HFF-Myc (cell line): ENCODE measurements at regions not wholly inside any gene's neighbourhood (a gene's known extent, or its start where the extent isn't known, plus 50 kb on each side); places are given as distances from the start of the nearest gene placed in this dataset.

ENCODE experiments used
- DNase-seq: peaks from one replicate; pipeline ENCODE4 v3.0.0-alpha.2; 2011; ENCODE audit warnings: low read depth; ENCODE audit errors: extremely low read depth
- H3K4me3 ChIP-seq: replicated peaks from 2 replicates; pipeline ENCODE4 v1.5.1; 2011; ENCODE audit warnings: low read depth, mild to moderate bottlenecking, control low read depth, low read length
- TF ChIP-seq, protein P1 (sequence below): IDR thresholded peaks from 2 replicates; pipeline ENCODE4 v1.5.1; 2012; ENCODE audit warnings: mild to moderate bottlenecking, low read depth, low read length, control low read depth; ENCODE audit errors: missing control alignments

DNA sequence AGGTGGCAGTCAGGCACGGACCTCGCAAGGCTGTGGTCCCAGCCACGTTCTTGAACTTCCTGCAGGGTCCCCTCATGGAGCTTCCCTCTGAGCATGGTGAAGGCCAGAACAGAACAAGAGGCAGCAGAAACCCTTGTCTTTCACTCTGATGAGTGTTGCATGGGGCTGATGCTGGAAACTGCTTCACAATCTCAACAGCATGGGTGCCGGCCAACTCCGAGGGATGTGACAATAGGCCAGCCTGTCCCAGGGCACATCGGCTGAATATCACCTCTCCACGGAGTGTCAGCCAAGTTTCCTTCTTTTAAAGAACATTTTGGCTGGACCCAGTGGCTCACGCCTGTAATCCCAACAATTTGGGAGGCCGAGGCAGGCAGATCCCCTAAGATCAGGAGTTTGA lies 173.9 kb downstream of the FOXO1 start:
- H3K4me3 ChIP-seq, result no peak overlapping the region
- DNase-seq, result no peak
- TF ChIP-seq, protein P1, sequence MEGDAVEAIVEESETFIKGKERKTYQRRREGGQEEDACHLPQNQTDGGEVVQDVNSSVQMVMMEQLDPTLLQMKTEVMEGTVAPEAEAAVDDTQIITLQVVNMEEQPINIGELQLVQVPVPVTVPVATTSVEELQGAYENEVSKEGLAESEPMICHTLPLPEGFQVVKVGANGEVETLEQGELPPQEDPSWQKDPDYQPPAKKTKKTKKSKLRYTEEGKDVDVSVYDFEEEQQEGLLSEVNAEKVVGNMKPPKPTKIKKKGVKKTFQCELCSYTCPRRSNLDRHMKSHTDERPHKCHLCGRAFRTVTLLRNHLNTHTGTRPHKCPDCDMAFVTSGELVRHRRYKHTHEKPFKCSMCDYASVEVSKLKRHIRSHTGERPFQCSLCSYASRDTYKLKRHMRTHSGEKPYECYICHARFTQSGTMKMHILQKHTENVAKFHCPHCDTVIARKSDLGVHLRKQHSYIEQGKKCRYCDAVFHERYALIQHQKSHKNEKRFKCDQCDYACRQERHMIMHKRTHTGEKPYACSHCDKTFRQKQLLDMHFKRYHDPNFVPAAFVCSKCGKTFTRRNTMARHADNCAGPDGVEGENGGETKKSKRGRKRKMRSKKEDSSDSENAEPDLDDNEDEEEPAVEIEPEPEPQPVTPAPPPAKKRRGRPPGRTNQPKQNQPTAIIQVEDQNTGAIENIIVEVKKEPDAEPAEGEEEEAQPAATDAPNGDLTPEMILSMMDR, result no peak

DNA sequence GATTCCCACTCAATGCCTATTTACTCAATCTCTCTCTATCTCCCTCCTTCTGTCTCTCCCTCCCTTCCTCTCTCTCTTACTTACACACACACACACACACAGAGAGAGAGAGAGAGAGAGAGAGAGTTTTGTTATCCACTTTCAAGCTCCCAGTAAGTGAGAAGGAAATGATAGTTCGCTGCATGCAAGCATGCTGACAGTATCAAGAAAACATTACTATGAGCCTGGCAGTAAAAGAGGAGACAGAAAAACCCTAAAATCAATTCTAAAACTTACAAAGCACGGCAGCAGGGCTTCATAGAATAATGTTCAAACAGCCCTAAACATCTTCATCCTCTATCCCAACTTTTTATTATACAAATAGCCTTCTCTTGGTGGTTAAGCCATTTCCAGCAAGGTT lies 171.9 kb downstream of the FOXO1 start:
- TF ChIP-seq, protein P1, result no peak
- no peak overlapping the region for H3K4me3 ChIP-seq
- DNase-seq, result no peak

DNA sequence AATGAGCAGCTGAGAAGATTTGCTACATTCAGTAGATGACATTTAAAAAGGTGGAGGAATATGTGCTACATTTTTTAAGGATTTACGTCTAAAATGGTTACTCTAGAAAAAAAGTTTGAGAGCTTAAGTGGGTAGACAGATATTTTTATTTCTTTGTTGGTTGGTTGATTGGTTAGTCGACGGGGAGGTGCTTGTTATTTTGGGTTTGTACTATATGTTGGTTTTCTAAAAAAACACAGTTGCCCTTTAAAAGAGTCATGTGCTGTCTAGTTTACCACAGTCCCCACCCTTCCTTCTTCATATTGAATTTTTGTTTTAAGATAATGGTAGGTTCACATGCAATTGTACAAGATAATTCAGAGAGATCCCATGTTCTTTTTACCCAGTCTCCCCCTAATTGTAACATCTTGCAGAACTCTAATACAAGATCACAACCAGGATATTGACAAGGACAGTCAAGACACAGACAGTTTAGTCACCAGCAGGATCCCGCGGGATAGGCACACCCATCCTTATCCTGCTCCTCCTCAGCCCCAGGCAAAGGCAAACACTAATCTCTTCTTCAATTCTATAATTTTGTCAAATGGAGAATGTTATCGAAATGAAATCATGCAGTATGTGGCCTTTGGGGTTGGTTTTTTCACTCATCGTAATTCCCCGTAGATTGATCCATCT lies 171.4 kb downstream of the FOXO1 start:
- no peak for DNase-seq
- TF ChIP-seq, protein P1, result no peak
- no peak overlapping the region for H3K4me3 ChIP-seq

DNA sequence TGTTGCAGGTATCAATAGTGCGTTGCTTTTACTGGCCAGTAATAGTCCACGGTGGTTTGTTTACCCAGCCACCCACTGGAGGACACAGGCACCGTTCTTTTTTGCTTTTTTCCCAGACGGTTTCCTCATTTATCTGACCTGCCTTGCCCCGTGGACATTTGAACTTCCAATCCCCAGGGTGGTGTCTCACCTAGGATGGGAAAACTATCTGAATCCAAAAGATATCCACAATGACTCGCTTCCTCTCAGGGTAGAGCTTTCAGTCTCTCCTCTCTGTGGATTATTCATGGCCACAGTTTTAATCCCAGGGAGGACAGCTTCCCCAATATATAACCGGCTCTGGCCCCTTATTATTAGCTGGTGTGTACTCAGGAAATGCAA lies 170.8 kb downstream of the FOXO1 start:
- no peak overlapping the region for H3K4me3 ChIP-seq
- TF ChIP-seq, protein P1, result no peak
- no peak for DNase-seq

DNA sequence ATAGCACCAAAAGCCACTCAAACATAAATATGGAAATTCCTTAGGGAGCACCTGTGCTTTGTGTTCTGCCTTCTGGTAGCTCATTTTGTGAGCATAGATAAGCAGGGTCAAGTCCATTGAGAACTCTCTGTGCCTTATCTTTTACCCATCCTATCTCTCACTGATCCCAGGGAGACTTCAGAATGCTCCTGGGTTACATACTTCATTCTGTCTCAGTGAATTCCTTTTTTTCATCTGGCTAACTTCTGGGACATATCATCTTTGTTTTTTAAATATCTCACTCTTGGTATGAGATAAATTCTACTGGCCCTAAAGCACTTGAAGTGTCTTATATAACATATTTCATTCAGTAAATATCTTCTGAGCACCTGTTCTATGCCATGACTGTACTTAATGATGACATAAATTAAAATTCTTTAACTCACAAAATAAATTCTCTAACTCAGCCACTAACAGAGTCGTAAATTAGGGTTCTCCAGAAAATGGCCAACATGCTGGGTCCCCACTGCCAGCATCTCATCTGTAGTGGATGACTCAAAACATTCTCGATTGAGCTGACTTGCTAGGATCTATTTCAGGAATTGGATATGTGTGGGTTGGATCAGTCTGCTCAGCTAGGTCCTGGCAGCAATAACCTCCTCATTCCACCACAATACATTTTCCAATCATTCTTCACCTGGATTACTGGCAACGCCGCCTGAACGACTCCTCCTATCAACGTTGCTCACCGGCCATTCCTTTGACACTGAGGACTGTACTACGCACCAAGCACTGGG lies 170.2 kb downstream of the FOXO1 start:
- no peak for DNase-seq
- TF ChIP-seq, protein P1, result no peak
- no peak overlapping the region for H3K4me3 ChIP-seq

DNA sequence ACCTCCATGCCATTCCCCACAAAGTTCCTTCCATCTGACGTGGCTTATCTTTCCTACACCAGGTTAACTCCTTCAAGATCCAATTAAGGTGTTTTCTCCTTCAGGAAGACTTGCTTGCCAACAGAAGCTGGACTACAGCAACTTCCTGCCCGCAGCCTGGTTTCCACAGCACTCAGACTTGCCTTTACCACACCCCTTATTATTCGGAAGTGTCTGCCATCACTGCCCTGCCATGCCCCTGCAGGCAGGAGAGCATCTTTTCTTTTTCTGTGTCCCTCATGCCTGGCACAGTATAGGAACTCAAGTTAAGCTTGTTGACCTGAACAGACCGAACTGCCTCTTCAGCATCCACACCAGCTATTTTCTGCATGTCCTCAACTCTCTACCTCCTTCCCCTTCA lies 168.0 kb downstream of the FOXO1 start:
- TF ChIP-seq, protein P1, result no peak
- H3K4me3 ChIP-seq, result no peak overlapping the region
- no peak for DNase-seq

DNA sequence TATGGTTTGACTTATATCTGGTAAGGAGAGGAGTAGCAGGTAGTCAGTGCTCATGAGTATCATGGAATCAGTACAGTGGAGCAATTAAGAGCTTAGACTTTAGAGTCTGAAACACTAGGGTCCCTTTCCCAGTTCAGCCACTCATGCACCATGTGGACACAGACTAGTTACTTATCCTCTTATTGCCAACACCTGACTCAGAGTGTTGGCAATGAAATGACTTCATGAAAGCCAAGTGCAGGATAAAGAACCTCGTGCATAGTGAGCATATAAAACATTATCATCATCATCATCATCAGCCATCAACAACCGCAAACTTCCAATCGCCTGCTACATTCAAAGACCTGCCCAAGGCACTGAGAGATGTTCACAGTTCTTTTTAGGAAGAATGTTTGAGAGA lies 164.2 kb downstream of the FOXO1 start:
- no peak for DNase-seq
- no peak overlapping the region for H3K4me3 ChIP-seq
- TF ChIP-seq, protein P1, result no peak
